HG02884 (cell line): ENCODE measurements at regions not wholly inside any gene's neighbourhood (a gene's known extent, or its start where the extent isn't known, plus 50 kb on each side); places are given as distances from the start of the nearest gene placed in this dataset.

Source experiments
- ATAC-seq: cut with Tn5 transposase; IDR thresholded peaks from one replicate; pipeline ENCODE4 v1.9.1; 2021; ENCODE audit warnings: mild to moderate bottlenecking, moderate library complexity; ENCODE audit not compliant: unreplicated experiment

DNA sequence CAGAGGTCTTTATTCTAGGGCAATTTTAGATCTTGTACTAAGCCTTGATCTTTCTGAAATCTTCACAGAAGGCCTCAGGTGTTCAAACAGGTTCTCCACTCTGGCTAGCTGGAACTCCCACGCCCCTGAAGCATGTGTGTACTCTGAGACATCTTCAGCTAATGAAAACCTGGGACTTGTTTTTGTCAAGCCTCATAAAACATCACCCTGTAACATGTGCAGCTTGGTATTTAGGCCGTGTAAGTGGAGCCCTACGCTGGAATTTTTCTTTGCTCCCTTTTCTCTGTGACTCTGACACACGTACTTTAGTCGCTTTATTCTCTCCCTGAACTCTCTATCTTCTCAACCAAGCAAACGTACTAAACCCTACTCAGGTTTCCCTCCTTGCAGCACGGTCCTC is 701.9 kb upstream of the ZP4 start:
- ATAC-seq, result no peak

DNA sequence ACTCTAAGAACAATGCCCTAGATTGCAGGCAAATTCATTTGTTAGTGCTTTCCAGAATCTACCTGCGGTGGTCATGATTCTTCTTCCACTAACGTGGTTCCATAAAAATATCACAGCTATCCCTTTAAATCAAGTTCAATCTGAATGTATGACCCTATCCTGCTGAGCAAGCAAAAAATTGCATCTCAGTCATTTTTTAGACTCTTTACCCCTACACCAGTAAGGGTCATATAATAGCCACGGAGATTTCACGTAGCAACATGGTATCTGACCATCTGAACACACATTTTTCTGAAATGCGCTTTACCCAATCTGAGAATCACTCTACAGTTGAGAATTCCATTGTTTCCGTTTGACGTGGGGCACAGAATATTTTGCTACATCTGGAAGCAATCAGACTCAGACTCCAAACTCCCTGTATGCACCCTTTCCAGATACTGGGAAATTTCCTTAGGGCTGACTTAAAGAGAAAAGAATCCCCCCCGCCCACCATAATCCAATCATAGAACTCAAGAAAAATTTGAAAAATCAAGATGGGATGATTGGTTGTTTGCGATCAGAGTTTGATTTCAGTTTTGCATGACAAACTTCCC is 699.2 kb upstream of the ZP4 start:
- no peak for ATAC-seq

DNA sequence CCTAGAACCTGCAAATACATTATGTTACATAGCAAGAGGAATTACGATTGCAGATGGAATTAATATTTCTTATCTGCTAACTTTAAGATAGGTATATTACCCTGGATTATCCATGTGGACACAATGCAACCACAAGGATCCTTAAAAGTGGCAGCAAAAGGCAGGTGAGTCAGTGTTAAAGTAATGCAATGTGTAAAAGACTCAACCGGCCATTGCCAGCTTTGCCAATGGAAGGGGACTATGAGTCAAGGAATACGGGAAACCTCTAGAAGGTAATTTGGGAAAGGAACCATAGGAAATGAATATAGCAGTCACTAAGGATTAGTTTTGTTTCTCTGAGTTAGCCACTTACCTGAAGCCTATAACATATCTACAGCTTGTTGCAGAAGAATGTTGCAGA is 692.1 kb upstream of the ZP4 start:
- ATAC-seq, result no peak

DNA sequence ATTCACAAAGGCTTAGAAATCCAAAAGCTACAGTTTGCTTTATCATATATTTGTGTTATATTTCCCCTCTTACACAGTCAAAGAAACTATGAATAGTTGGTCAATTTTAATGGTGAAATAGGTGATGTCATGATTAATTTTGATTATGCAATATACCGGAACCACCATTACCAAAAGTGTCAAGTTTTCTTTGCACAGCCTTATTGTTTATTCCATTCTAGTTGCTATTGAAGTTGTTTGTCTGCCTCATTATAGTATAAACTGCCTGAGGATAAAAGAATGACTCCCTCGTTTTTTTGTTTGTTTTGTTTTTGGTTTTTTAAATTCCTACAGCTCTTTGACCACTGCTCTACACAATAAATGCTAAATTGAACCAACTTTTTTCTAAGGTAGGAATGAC is 690.6 kb upstream of the ZP4 start:
- ATAC-seq, result no peak

DNA sequence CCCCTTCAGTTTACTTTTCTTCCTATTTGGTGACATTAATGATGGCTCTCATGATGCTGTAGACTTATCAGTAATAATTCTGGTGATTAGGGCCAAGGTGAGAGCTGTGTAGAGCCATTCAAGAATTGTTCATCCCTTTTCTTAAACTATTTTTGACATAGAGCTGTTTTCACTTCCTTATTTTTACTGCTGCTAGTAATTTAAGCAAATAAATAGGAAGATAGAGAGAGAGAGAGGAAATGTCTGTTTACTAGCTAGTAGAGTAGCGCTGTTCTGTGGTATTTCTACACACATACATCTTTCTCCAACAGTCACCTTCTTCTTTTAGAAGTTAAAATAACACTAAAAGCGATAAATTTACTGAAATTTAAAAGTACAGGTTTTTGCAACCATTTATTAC is 678.0 kb upstream of the ZP4 start:
- ATAC-seq, result no peak

DNA sequence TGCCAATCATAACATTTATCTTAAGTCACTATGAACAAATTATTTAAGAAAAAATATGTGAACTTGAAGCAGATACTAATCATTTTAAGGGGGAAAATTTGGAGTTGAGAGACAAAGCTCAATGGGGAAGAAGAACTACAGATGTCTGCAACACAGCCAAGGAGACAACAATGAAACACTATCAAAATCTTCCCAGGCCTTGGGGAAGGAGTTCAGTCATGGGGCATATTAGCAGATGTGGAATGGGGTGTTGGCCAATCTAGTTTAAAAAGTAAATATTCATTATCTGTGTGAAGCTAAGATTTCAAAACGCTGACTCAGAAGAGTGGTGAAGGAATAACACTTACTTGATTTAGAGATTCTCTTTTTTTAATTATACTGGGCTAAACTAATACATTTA is 671.6 kb upstream of the ZP4 start:
- no peak for ATAC-seq

DNA sequence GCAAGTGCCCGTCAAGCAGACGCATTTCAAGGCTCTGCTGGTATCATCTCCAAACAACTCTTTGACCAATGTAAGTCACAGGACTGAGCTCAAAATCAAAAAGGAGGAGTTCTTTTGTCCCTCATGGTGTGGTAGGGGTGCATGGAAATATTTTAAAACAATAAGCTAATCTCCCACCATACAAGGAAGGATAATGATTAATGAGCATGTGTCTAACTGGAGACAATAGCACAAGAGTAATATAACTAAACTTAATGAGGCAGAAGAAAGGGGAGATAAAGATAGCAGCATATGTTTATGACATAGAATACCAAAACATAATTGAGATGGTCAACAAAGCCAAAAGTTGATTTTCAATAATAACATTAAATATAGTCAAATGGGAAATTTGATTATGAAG is 668.0 kb upstream of the ZP4 start:
- ATAC-seq, result no peak

DNA sequence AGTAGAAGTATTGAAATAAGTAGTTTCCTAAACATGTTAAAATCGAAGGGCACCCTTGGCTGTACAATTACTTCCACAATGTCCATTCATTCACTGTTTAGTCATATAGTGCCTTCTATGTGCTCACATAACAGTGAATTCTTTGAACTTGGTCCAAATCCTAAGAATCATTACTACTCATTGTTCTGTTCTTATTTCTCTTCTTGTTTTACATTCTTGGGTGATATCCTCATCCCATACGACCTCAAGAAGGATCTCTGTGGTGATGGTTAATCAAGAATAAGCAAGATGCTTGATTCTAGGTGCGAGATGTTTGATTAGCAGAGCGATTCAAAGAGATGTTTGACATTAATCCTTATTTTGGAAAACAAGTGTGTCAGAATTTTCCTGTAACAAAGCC is 667.4 kb upstream of the ZP4 start:
- no peak for ATAC-seq

DNA sequence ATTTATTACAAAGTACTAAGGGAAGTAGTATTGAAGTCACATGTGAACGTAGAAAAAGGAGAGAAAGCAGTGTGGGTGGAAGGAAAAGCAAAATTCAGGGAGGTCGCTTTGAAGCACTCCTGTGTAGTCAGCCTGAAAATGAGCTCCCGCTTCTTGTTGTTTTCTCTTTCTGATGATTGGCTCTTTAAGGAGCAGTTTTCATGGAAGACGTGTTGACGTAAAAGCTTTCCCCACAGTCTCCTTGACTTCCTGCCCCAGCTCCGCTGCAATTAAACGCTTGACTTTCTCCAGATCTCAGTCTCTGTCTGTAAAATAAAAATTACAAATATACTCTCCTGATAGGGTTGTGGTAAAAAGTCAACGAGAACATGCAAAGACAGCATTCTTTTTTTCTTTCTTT is 661.5 kb upstream of the ZP4 start:
- no peak for ATAC-seq

DNA sequence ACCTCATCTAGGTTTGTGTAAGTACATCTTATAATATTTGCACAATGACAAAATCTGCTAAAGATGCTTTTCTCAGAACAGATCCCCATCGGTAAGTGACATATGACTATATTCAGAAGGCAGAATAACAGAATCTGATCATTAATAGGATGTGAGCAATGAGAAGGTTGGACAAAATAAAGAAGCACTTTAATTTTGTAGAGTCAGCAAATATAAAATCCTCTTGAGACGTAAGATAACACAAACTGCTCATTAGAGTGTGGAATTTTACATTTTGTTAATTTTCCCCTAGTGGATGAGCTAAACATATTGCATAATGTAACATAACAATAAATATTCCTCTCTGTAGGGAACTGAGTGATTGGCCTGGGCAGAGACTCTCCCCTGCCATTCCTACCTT is 658.4 kb upstream of the ZP4 start:
- ATAC-seq, result no peak

DNA sequence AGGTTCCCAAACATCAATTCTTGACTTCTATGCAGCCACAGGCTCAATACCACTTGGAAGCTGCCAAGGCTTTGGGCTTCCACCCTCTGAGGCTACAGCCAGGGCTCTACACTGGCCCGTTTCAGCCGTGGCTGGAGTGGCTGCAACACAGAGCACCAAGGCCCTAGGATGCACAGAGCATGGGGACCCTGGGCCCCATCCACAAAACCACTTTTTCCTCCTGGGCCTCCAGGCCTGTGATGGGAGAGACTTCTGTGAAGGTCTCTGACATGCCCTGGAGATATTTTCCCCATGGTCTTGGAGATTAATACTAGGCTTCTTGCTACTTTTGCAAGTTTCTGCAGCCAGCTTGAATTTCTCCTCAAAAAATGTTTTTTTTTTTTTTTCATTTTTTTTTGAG is 655.4 kb upstream of the ZP4 start:
- no peak for ATAC-seq

DNA sequence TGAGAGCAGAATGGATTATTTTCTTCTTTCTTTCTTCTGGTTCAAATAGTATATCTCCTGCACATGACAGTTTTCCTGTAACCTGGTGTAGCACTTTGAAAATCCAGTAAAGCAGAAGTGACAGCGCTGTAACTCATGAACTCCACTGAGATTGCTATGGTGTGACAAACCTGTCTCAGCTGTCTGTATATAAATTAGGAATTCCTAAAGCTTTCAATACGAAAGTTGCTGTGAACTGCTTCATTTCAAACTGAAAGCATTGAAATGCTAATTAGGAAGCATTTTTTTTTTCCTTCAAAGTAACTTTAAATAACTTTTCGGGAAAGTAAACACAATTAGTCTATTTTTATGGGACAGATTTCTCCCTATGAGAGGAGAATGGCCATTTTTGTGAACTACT is 646.9 kb upstream of the ZP4 start:
- ATAC-seq, result no peak

DNA sequence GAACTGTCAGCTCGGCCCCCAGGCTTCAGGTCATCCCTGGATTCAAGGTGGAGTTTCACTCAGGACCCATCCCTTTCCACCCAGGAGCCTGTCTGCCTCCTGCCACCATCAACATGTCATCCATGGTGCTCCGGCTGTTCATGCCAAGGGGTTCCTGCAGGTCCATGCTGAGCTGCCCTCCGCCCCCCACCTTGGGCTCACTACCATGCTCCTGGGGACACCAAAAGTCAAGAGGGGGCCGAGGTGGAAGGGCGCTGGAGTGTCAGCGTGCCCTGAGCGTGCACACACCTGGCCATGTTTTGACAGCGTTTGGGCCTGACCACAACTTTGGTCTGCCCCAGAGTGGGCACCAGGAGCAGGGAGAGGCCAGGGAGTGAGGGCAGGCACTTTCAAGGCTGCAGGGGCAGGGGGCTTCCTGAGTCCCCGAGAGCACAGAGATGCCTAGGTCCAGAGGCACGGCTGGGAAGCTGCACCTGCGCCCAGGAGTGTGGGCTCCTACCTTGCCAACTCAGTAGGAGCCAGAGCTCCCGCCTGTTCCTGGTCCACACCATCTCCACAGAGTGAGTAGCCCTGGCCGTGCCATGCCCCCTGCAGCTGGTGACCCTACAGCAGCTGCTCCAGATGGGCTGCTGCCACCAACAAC is 639.6 kb upstream of the ZP4 start:
- ATAC-seq, result no peak

DNA sequence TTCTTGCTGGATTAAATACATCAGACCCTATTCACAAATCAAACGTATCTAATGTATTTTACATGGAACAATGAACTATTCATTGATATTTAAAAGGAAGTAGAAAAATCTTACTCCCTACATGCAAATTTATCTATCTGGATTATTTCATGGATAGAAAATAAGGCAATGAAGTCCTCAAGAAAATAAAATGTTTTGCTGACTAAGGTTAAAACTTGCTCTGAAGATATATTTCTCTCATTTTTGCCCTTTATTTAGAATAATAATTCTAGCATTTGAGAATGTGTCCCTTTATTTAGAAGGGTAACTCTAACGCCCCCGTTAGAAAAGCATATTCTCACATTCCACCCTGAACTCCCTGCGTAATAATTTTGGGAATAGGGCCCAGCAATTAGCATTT is 627.0 kb upstream of the ZP4 start:
- ATAC-seq, result no peak

DNA sequence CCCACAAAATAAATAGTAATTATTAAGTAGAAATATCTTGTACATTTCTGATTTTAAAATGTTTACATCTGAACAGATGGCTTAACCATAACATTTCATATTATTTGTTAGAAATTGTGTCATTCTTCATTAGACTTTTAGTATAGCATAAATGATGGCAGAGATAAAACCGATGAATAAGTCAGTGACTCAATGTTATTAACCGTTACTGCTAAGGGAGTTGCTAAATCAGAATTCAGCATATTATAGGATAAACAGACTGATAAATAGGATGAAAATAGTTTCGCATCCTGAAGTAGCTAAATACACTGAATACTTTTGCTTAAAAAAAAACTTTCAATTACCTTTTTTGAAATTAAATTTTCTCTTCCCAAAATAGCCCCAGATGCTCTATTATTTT is 610.6 kb upstream of the ZP4 start:
- no peak for ATAC-seq

DNA sequence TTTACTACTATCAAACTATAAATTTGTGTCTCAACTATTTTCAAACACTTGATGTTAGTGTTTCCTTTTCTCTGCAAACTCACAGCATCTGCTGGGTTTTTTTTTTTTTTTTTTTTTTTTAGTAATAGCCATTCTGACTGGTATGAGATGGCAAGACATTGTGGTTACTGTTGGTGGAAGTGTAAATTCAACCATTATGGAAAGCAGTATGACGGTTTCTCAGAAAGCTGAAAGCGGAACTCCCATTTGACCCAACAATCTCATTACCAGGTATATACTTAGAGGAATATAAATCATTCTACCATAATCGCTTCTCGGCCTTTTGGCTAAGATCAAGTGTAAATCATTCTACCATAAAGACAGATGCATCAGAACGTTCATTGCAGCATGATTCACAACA is 608.3 kb upstream of the ZP4 start:
- no peak for ATAC-seq

DNA sequence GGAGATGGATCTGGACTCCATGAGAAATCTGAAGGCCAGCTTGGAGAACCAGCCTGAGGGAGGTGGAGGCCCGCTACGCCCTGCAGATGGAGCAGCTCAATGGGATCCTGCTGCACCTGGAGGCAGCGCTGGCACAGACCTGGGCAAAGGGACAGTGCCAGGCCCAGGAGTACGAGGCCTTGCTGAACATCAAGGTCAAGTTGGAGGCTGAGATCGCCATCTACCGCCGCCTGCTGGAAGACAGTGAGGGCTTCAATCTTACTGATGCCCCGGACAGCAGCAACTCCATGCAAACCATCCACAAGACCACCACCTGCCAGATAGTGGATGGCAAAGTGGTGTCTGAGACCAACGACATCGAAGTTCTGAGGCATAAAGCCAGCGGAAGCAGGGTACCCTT is 601.5 kb upstream of the ZP4 start:
- no peak for ATAC-seq

DNA sequence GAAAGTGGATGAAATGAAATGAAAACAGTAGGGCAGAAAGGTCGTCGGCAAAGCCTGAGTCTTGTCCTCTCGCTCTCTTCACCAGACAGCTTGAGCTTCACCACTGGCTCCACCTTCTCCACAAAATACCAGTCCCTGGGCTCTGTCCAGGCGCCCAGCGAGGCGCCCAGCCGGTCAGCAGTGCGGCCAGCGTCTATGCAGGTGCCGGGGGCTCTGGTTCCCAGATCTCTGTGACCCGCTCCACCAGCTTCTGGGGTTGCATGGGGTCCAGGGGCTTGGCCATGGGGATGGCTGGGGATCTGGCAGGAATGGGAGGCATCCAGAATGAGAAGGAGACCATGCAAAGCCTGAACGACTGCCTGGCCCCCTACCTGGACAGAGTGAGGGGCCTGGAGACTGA is 600.5 kb upstream of the ZP4 start:
- ATAC-seq, result no peak

DNA sequence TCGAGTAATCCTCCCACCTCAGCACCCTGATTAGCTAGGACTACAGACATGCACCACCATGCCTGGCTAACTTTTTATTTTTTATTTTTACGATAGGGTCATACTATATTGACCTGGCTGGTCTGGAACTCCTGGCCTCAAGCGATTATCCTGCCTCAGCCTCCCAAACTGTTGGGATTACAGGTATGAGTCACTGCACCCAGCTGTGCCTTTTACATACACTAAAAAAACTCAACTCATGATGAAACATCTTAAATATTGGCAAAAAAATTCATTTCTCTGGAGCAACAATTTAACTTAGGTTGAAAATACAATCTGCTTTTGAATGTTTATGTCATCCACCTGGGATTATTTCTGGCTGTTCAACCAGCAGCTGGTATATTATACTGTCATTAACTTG is 598.3 kb upstream of the ZP4 start:
- no peak for ATAC-seq

DNA sequence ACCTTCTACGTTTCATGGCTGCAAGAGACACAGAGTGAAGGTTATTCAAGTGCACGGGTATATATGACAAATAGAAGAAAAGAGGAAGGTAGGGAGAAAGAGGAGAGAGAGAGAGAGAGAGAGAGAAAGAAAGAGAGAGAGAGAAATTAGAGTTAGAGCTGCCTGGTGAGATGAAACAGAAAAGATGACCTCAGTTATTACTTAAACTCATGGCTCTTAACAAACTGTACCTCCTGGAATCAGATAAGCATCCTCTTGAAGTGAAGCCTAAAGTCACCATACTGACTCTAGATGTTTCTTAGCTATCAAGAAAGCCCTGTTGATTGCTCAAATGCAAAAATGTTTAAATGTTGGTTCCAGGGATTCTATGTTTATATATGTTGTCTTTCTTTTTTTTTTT is 597.7 kb upstream of the ZP4 start:
- no peak for ATAC-seq

DNA sequence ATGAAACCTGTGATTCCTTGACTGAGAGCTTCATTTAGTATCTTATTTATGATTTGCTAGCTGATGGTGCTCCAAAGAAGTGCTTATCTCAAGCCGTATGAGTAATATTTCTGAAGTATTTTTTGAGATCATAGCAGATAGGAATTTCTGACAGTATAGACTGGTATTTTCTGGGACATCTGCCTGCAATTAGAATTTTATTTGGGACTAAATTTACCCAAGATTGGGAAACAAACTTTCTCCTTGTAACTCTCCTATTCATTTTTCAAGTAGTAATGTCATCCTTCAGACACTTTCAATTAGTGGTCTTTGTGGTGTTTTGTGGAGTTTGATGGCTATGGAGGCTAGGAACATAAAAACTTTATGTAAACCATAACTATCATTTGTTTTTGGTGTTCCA is 597.2 kb upstream of the ZP4 start:
- ATAC-seq, result no peak

DNA sequence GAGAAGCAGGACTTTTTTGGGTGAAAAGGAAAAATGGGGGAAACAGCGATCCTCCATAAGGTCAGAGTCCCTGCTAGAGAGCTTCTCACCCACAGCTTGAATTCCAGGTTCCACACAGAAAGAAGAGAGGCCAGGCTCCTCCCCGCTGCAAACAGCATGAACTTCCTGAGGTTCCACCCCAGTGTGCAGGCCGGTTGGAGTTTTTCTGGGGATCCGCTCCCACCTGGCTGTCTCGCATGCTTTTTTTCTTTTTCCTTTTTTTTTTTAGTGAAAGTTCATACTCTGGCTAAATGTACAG is 595.1 kb upstream of the ZP4 start:
- no peak for ATAC-seq

DNA sequence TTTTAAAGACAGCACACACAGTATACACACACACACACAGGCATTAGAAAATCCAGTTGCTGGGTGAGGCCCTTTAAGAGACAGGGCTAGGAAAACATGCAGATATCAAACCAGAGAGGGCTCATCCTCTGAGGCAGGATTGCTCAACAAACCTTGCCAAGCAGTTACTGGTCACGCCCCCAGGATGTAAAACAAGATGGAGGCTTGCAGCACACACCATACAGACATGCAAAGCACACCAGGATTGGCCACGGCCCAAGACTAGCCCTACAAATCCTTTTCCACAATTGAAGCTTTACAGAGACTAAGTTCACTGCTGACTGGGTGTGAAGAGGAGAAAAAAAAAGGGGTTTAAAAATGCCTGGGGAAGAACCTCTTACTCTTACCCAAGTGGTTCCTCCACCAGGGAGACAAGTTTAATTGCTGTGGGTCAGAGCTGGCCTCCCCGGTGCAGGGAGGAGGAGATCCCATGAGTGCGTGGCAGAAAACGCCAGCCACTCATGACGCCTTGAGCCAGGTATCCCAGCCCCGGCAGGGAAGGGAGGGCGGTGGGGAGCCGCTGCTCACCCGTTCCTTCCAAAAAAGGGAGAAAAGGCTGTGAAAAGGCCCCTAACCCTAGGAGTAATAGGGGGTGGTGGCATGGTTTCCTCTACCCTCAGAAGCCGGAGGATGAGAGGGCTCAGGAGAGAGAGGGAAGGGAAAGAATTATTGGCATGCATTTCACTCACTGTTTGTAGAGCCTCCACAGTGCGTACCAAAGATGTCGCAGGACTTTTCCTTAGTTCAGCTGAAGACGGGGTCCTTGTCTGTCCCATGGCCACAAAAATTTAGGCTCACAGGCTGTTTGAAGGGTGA is 594.6 kb upstream of the ZP4 start:
- no peak for ATAC-seq
